Hepatocyte (in vitro differentiated cells): ENCODE measurements at regions not wholly inside any gene's neighbourhood (a gene's known extent, or its start where the extent isn't known, plus 50 kb on each side); places are given as distances from the start of the nearest gene placed in this dataset.

Experiments used
- DNase-seq: peaks from one replicate; pipeline ENCODE4 v3.0.0-alpha.2; 2016; ENCODE audit warnings: low spot score
- H2AFZ ChIP-seq: fragments of 200-600 bp; sonication (generic); 2 replicates; pipeline ENCODE4 v1.6.0; 2016; ENCODE audit warnings: antibody characterized with exemption, mild to moderate bottlenecking
- H3K27ac ChIP-seq: fragments of 200-600 bp; sonication (generic); 2 replicates; pipeline ENCODE4 v1.5.1; 2016; ENCODE audit warnings: mild to moderate bottlenecking
- H3K27me3 ChIP-seq: fragments of 200-600 bp; sonication (generic); 2 replicates; pipeline ENCODE4 v1.6.1; 2016
- H3K36me3 ChIP-seq: fragments of 200-600 bp; sonication (generic); replicated peaks from 2 replicates; pipeline ENCODE4 v1.5.1; 2016; ENCODE audit warnings: low read depth; ENCODE audit not compliant: insufficient read depth
- H3K4me1 ChIP-seq: fragments of 200-600 bp; sonication (generic); 2 replicates; pipeline ENCODE4 v1.5.1; 2016; ENCODE audit warnings: mild to moderate bottlenecking, moderate library complexity; ENCODE audit not compliant: insufficient read depth
- H3K4me2 ChIP-seq: fragments of 200-600 bp; sonication (generic); 2 replicates; pipeline ENCODE4 v1.6.0; 2016
- H3K4me3 ChIP-seq: fragments of 200-600 bp; sonication (generic); 2 replicates; pipeline ENCODE4 v1.5.1; 2016; ENCODE audit warnings: mild to moderate bottlenecking
- H3K79me2 ChIP-seq: fragments of 200-600 bp; sonication (generic); 2 replicates; pipeline ENCODE4 v1.6.0; 2017; ENCODE audit warnings: mild to moderate bottlenecking
- H3K9me2 ChIP-seq: fragments of 200-600 bp; sonication (generic); replicated peaks from 2 replicates; pipeline ENCODE4 v1.6.0; 2017; ENCODE audit warnings: mild to moderate bottlenecking; ENCODE audit not compliant: insufficient read depth
- H3K9me3 ChIP-seq: fragments of 200-600 bp; sonication (generic); 2 replicates; pipeline ENCODE4 v1.5.1; 2016; ENCODE audit warnings: low read depth, mild to moderate bottlenecking
- H4K20me1 ChIP-seq: fragments of 200-600 bp; sonication (generic); 2 replicates; pipeline ENCODE4 v1.6.0; 2016; ENCODE audit warnings: mild to moderate bottlenecking; ENCODE audit not compliant: insufficient read depth, poor library complexity, severe bottlenecking
- CTCF ChIP-seq: fragments of 200-600 bp; sonication (generic); IDR thresholded peaks from 2 replicates; pipeline ENCODE4 v1.5.1; 2016; ENCODE audit warnings: antibody characterized with exemption, mild to moderate bottlenecking; ENCODE audit not compliant: poor library complexity
- EZH2 ChIP-seq: fragments of 200-600 bp; sonication (generic); IDR thresholded peaks from 2 replicates; pipeline ENCODE4 v1.6.1; 2016; ENCODE audit warnings: antibody characterized with exemption, mild to moderate bottlenecking, borderline replicate concordance
- EZH2phosphoT487 ChIP-seq: fragments of 200-600 bp; sonication (generic); IDR thresholded peaks from one replicate; pipeline ENCODE4 v1.6.1; 2018; ENCODE audit warnings: antibody characterized with exemption, mild to moderate bottlenecking, low read depth, moderate library complexity; ENCODE audit not compliant: unreplicated experiment, severe bottlenecking
- WGBS: methylation state at CpG from one replicate; pipeline ENCODE4 v1.1.6; 2016; ENCODE audit warnings: low lambda C conversion rate; ENCODE audit errors: missing lambda C conversion rate; 5-methylcytosine and 5-hydroxymethylcytosine counted together

- H3K27ac ChIP-seq: no peak overlapping the region
- no peak overlapping the region for H2AFZ ChIP-seq
- no peaks in the 10 kb centered on the region for H3K27me3 ChIP-seq
- no peaks in the 10 kb centered on the region for H3K4me1 ChIP-seq
- no peaks in the 10 kb centered on the region for H3K79me2 ChIP-seq
- no peaks in the 10 kb centered on the region for H3K9me2 ChIP-seq
- TF ChIP-seq EZH2phosphoT487 (no peak), EZH2 (no peak), CTCF (no peak)
- H3K4me2 ChIP-seq: no peak overlapping the region
- no peaks in the 10 kb centered on the region for H3K9me3 ChIP-seq
- no peak for DNase-seq
- H3K36me3 ChIP-seq: no peaks in the 10 kb centered on the region
- H4K20me1 ChIP-seq: no peaks in the 10 kb centered on the region
- WGBS: 62% methylated on average over 3 of the region's 3 CpGs
- H3K4me3 ChIP-seq: no peak overlapping the region
These were observed 204.7 kb upstream of the SLC35B3 start for GRCh38 chr6:8639928-8640649.

- Histone ChIP-seq H2AFZ (no peak overlapping the region), H3K36me3 (no peaks in the 10 kb centered on the region), H3K27ac (no peak overlapping the region), H3K27me3 (no peaks in the 10 kb centered on the region), H3K4me1 (no peaks in the 10 kb centered on the region), H4K20me1 (no peaks in the 10 kb centered on the region), H3K4me2 (no peak overlapping the region), H3K79me2 (no peaks in the 10 kb centered on the region), H3K4me3 (no peak overlapping the region), H3K9me2 (no peaks in the 10 kb centered on the region), H3K9me3 (no peaks in the 10 kb centered on the region)
- WGBS: 84% methylated on average over 4 of the region's 4 CpGs
- DNase-seq: no peak
- TF ChIP-seq CTCF: no peak
- TF ChIP-seq EZH2phosphoT487: no peak
- TF ChIP-seq EZH2: no peak
These were observed 202.7 kb upstream of the SLC35B3 start for GRCh38 chr6:8637896-8638597.

- 78% methylated on average over 3 of the region's 3 CpGs for WGBS
- Histone ChIP-seq H3K36me3 (no peaks in the 10 kb centered on the region), H3K27ac (no peak overlapping the region), H3K79me2 (no peaks in the 10 kb centered on the region), H3K4me2 (no peak overlapping the region), H3K9me2 (no peaks in the 10 kb centered on the region), H3K27me3 (no peaks in the 10 kb centered on the region), H3K4me3 (no peak overlapping the region), H2AFZ (no peak overlapping the region), H4K20me1 (no peaks in the 10 kb centered on the region), H3K9me3 (no peaks in the 10 kb centered on the region), H3K4me1 (no peaks in the 10 kb centered on the region)
- DNase-seq: no peak
- TF ChIP-seq EZH2phosphoT487 (no peak), CTCF (no peak), EZH2 (no peak)
These were observed 198.4 kb upstream of the SLC35B3 start for GRCh38 chr6:8633762-8634161.
